Upper lobe of right lung (tissue), 1 donor: ENCODE measurements at regions not wholly inside any gene's neighbourhood (a gene's known extent, or its start where the extent isn't known, plus 50 kb on each side); places are given as distances from the start of the nearest gene placed in this dataset.

ENCODE experiments used
- ATAC-seq: fragments of 200-7000 bp; cut with Tn5 transposase; one replicate; pipeline ENCODE4 v1.9.1; 2020; ENCODE audit warnings: mild to moderate bottlenecking, moderate library complexity
- DNase-seq: peaks from one replicate; pipeline ENCODE4 v3.0.0-alpha.2; 2020
- H3K27ac ChIP-seq: fragments of 200-600 bp; one replicate; pipeline ENCODE4 v1.8.0; 2022
- H3K27me3 ChIP-seq: fragments of 200-600 bp; one replicate; pipeline ENCODE4 v1.8.0; 2022; ENCODE audit warnings: mild to moderate bottlenecking
- H3K36me3 ChIP-seq: fragments of 200-600 bp; one replicate; pipeline ENCODE4 v1.8.0; 2022
- H3K4me1 ChIP-seq: fragments of 200-600 bp; one replicate; pipeline ENCODE4 v1.8.0; 2022
- H3K4me3 ChIP-seq: fragments of 200-600 bp; one replicate; pipeline ENCODE4 v1.8.0; 2022; ENCODE audit warnings: mild to moderate bottlenecking
- H3K9me3 ChIP-seq: fragments of 200-600 bp; one replicate; pipeline ENCODE4 v1.8.0; 2022
- CTCF ChIP-seq: fragments of 200-600 bp; IDR thresholded peaks from one replicate; pipeline ENCODE4 v1.8.0; 2022; ENCODE audit warnings: antibody characterized with exemption
- intact Hi-C: fragments of 100-400 bp; cut with DNase I; formaldehyde crosslinking; loops from one replicate; pipeline ENCODE4 v1.11.0; 2022
- donor health status: DM: no; HTN: yes; CAD: no; lungs with severe emphysema.

GRCh38 chr4:132642016-132642817 is 506.9 kb upstream of the PCDH10 start:
- ATAC-seq (peak; percentile 65), DNase-seq (no peak)
- no peaks in the 10 kb centered on the region for H3K4me1 ChIP-seq
- no peaks in the 10 kb centered on the region for H3K36me3 ChIP-seq
- no peaks in the 10 kb centered on the region for H3K9me3 ChIP-seq
- peak; percentile 68 for TF ChIP-seq CTCF
- no peak overlapping the region for H3K4me3 ChIP-seq
- no peaks in the 10 kb centered on the region for H3K27me3 ChIP-seq
- no peak overlapping the region for H3K27ac ChIP-seq
- intact Hi-C loops: no loop called here

- Histone ChIP-seq H3K27me3 (no peaks in the 10 kb centered on the region), H3K4me3 (no peak overlapping the region), H3K9me3 (no peaks in the 10 kb centered on the region), H3K36me3 (no peaks in the 10 kb centered on the region), H3K4me1 (no peaks in the 10 kb centered on the region), H3K27ac (no peak overlapping the region)
- no peak for TF ChIP-seq CTCF
- DNase-seq (no peak), ATAC-seq (no peak)
- intact Hi-C loops: no loop called here
Observed at GRCh38 chr4:132646186-132646585, 502.9 kb upstream of the PCDH10 start.

- Histone ChIP-seq H3K9me3 (no peaks in the 10 kb centered on the region), H3K27ac (no peak overlapping the region), H3K4me1 (no peaks in the 10 kb centered on the region), H3K4me3 (no peak overlapping the region), H3K36me3 (no peaks in the 10 kb centered on the region), H3K27me3 (no peaks in the 10 kb centered on the region)
- DNase-seq: no peak
- intact Hi-C loops: no loop called here
- no peak for ATAC-seq
- no peak for TF ChIP-seq CTCF
Observed at GRCh38 chr4:132651196-132651595, 497.9 kb upstream of the PCDH10 start.

- no peaks in the 10 kb centered on the region for H3K9me3 ChIP-seq
- no peaks in the 10 kb centered on the region for H3K4me1 ChIP-seq
- no peak overlapping the region for H3K27ac ChIP-seq
- ATAC-seq (no peak), DNase-seq (no peak)
- no peak overlapping the region for H3K4me3 ChIP-seq
- TF ChIP-seq CTCF: no peak
- intact Hi-C loops: no loop called here
- H3K36me3 ChIP-seq: no peaks in the 10 kb centered on the region
- no peaks in the 10 kb centered on the region for H3K27me3 ChIP-seq
Observed at GRCh38 chr4:132660181-132660580, 488.9 kb upstream of the PCDH10 start.

- no peaks in the 10 kb centered on the region for H3K36me3 ChIP-seq
- H3K4me3 ChIP-seq: no peak overlapping the region
- DNase-seq (no peak), ATAC-seq (no peak)
- intact Hi-C loops: no loop called here
- H3K9me3 ChIP-seq: no peaks in the 10 kb centered on the region
- no peak for TF ChIP-seq CTCF
- H3K4me1 ChIP-seq: no peaks in the 10 kb centered on the region
- no peak overlapping the region for H3K27ac ChIP-seq
- H3K27me3 ChIP-seq: no peaks in the 10 kb centered on the region
Observed at GRCh38 chr4:132662456-132662855, 486.6 kb upstream of the PCDH10 start.

GRCh38 chr4:132669786-132670185 is 479.3 kb upstream of the PCDH10 start:
- TF ChIP-seq CTCF: no peak
- no peak overlapping the region for H3K4me3 ChIP-seq
- no peak overlapping the region for H3K27ac ChIP-seq
- H3K4me1 ChIP-seq: no peaks in the 10 kb centered on the region
- intact Hi-C loops: no loop called here
- no peak for ATAC-seq
- no peaks in the 10 kb centered on the region for H3K36me3 ChIP-seq
- DNase-seq: no peak
- no peaks in the 10 kb centered on the region for H3K9me3 ChIP-seq
- H3K27me3 ChIP-seq: no peaks in the 10 kb centered on the region
